Vagina (tissue), 2 donors: ENCODE measurements at regions not wholly inside any gene's neighbourhood (a gene's known extent, or its start where the extent isn't known, plus 50 kb on each side); places are given as distances from the start of the nearest gene placed in this dataset.

Source experiments
- DNase-seq, 2 donors: peaks; one replicate each; pipeline ENCODE4 v3.0.0-alpha.2; 2017; ENCODE audit errors: extremely low spot score in 2 of 2
- H3K27ac ChIP-seq: fragments of 200-600 bp; sonication (generic); one replicate; pipeline ENCODE4 v1.5.1; 2019
- H3K27me3 ChIP-seq: fragments of 200-600 bp; sonication (generic); one replicate; pipeline ENCODE4 v1.5.1; 2019
- H3K36me3 ChIP-seq, 2 donors: fragments of 200-600 bp; sonication (generic); one replicate each; pipeline ENCODE4 v1.5.1; 2017 to 2019
- H3K4me1 ChIP-seq: fragments of 200-600 bp; sonication (generic); one replicate; pipeline ENCODE4 v1.5.1; 2019
- H3K4me3 ChIP-seq, 2 donors: fragments of 200-600 bp; sonication (generic); 1 replicate in 1 of 2; 2 replicates in 1 of 2; pipeline ENCODE4 v1.5.1; 2016 to 2019
- H3K9me3 ChIP-seq: fragments of 200-600 bp; sonication (generic); one replicate; pipeline ENCODE4 v1.5.1; 2019
- CTCF ChIP-seq, 3 experiments: fragments of 450-650 bp in 2 of 3; fragments of 200-600 bp in 1 of 3; sonication (generic) in 1 of 3; IDR thresholded peaks; one replicate each; pipeline ENCODE4 v1.5.1; 2017 to 2019; ENCODE audit warnings: antibody characterized with exemption in 3 of 3, mild to moderate bottlenecking in 2 of 3, moderate library complexity in 2 of 3
- POLR2A ChIP-seq, 2 donors: fragments of 450-650 bp; IDR thresholded peaks; one replicate each; pipeline ENCODE4 v1.6.1; 2017; ENCODE audit warnings: antibody characterized with exemption in 2 of 2, mild to moderate bottlenecking in 2 of 2, moderate library complexity in 2 of 2
- POLR2AphosphoS5 ChIP-seq, 2 donors: sonication (generic); formaldehyde crosslinking; IDR thresholded peaks; one replicate each; pipeline ENCODE4 v1.9.0; 2017; ENCODE audit warnings: antibody characterized with exemption in 2 of 2, mild to moderate bottlenecking in 2 of 2, low read depth in 1 of 2; ENCODE audit not compliant: insufficient read depth in 1 of 2
- intact Hi-C: fragments of 100-400 bp; cut with DNase I; formaldehyde crosslinking; loops from one replicate; pipeline ENCODE4 v1.15.1; 2023

- Histone ChIP-seq H3K4me1 (no peaks in the 10 kb centered on the region), H3K4me3 (no peak overlapping the region), H3K27me3 (no peaks in the 10 kb centered on the region), H3K9me3 (no peaks in the 10 kb centered on the region), H3K27ac (no peak overlapping the region), H3K36me3 (no peaks in the 10 kb centered on the region)
- TF ChIP-seq POLR2AphosphoS5 (IDR thresholded peaks at IDR 0.05; ENCODE audit: insufficient read depth in 1 of 2, low read depth in 1 of 2) (no peak), POLR2A (IDR thresholded peaks at IDR 0.05) (no peak), CTCF (IDR thresholded peaks at IDR 0.05) (no peak)
- DNase-seq, result no peak
- intact Hi-C loops, result loop anchor here (5.0 kb wide), 1 partner anchor 278 kb away; no protein-coding TSS in a partner anchor
Observed at GRCh38 chr6:113574147-113574546, 283.0 kb upstream of the MARCKS start.

GRCh38 chr6:113576310-113576709, 280.8 kb upstream of the MARCKS start:
- no peak for DNase-seq
- intact Hi-C loops, result no loop called here
- Histone ChIP-seq H3K4me1 (no peaks in the 10 kb centered on the region), H3K27ac (no peak overlapping the region), H3K36me3 (no peaks in the 10 kb centered on the region), H3K9me3 (no peaks in the 10 kb centered on the region), H3K4me3 (no peak overlapping the region), H3K27me3 (no peaks in the 10 kb centered on the region)
- no peak for TF ChIP-seq POLR2AphosphoS5 (IDR thresholded peaks at IDR 0.05; ENCODE audit: insufficient read depth in 1 of 2, low read depth in 1 of 2)
- no peak for TF ChIP-seq CTCF (IDR thresholded peaks at IDR 0.05)
- no peak for TF ChIP-seq POLR2A (IDR thresholded peaks at IDR 0.05)

- Histone ChIP-seq H3K9me3 (no peaks in the 10 kb centered on the region), H3K4me1 (no peaks in the 10 kb centered on the region), H3K27me3 (no peaks in the 10 kb centered on the region), H3K4me3 (no peak overlapping the region), H3K36me3 (no peaks in the 10 kb centered on the region), H3K27ac (no peak overlapping the region)
- intact Hi-C loops, result no loop called here
- DNase-seq, result no peak
- TF ChIP-seq POLR2A (IDR thresholded peaks at IDR 0.05), result no peak
- TF ChIP-seq CTCF (IDR thresholded peaks at IDR 0.05), result no peak
- TF ChIP-seq POLR2AphosphoS5 (IDR thresholded peaks at IDR 0.05; ENCODE audit: insufficient read depth in 1 of 2, low read depth in 1 of 2), result no peak
Observed at GRCh38 chr6:113578691-113579090, 278.5 kb upstream of the MARCKS start.

- DNase-seq, result no peak
- Histone ChIP-seq H3K4me1 (no peaks in the 10 kb centered on the region), H3K36me3 (no peaks in the 10 kb centered on the region), H3K4me3 (no peak overlapping the region), H3K27ac (no peak overlapping the region), H3K9me3 (no peaks in the 10 kb centered on the region), H3K27me3 (no peaks in the 10 kb centered on the region)
- TF ChIP-seq POLR2A (IDR thresholded peaks at IDR 0.05) (no peak), POLR2AphosphoS5 (IDR thresholded peaks at IDR 0.05; ENCODE audit: insufficient read depth in 1 of 2, low read depth in 1 of 2) (no peak), CTCF (IDR thresholded peaks at IDR 0.05) (no peak)
- intact Hi-C loops, result no loop called here
Observed at GRCh38 chr6:113584767-113585166, 272.4 kb upstream of the MARCKS start.

GRCh38 chr6:113585246-113585645, 271.9 kb upstream of the MARCKS start:
- Histone ChIP-seq H3K9me3 (no peaks in the 10 kb centered on the region), H3K36me3 (no peaks in the 10 kb centered on the region), H3K4me1 (no peaks in the 10 kb centered on the region), H3K4me3 (no peak overlapping the region), H3K27ac (no peak overlapping the region), H3K27me3 (no peaks in the 10 kb centered on the region)
- DNase-seq, result no peak
- no peak for TF ChIP-seq CTCF (IDR thresholded peaks at IDR 0.05)
- TF ChIP-seq POLR2A (IDR thresholded peaks at IDR 0.05), result no peak
- no peak for TF ChIP-seq POLR2AphosphoS5 (IDR thresholded peaks at IDR 0.05; ENCODE audit: insufficient read depth in 1 of 2, low read depth in 1 of 2)
- intact Hi-C loops, result no loop called here
